Right ventricle myocardium superior (tissue), 1 donor: ENCODE measurements at regions not wholly inside any gene's neighbourhood (a gene's known extent, or its start where the extent isn't known, plus 50 kb on each side); places are given as distances from the start of the nearest gene placed in this dataset.
A peak's percentile ranks its signal among the peaks of the same experiment; 100 is the strongest.
"Not testable (repeated sequence)": the region's sequence is repeated elsewhere in the genome, so short reads cannot be mapped to it uniquely, and the experiment has no call there.

Experiments used
- ATAC-seq: fragments of 200-7000 bp; cut with Tn5 transposase; one replicate; pipeline ENCODE4 v1.9.1; 2020; ENCODE audit warnings: mild to moderate bottlenecking; ENCODE audit not compliant: poor library complexity
- DNase-seq: peaks from one replicate; pipeline ENCODE4 v3.0.0-alpha.2; 2020
- intact Hi-C: fragments of 100-400 bp; cut with DNase I; formaldehyde crosslinking; loops from one replicate; pipeline ENCODE4 v1.11.2; 2022
- donor health status: DM: no; HTN: yes; CAD: no; lungs with severe emphysema.

DNA sequence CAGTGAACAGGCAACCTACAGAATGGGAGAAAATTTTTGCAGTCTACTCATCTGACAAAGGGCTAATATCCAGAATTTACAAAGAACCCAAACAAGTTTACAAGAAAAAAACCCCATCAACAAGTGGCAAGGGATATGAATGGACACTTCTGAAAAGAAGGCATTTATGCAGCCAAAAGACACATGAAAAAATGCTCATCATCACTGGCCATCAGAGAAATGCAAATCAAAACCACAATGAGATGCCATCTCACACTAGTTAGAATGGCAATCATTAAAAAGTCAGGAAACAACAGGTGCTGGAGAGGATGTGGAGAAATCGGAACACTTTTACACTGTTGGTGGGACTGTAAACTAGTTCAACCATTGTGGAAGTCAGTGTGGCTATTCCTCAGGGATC lies 80.3 kb downstream of the ZNF474 start:
- DNase-seq, intact Hi-C loops, ATAC-seq: not testable (repeated sequence)

DNA sequence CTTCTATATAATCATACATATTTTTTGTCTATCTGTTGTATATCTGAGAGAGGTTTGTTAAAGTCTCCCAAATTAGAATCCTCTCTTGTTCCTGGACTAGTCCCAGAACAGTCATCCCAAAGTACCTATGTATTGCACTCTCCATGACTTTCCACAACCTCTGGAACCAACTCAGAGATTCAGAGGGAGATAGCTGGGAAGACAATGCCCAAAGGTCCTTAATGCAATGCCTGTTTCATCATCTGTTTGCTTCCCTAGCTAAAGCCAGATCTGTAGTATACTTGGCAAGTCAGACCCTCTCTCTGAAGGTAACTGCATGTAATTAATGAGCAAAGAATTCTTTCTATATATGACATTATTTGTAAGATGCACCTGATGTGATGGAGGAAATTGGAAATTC lies 89.4 kb downstream of the ZNF474 start:
- intact Hi-C loops, result no loop called here
- ATAC-seq, result no peak
- DNase-seq, result no peak

DNA sequence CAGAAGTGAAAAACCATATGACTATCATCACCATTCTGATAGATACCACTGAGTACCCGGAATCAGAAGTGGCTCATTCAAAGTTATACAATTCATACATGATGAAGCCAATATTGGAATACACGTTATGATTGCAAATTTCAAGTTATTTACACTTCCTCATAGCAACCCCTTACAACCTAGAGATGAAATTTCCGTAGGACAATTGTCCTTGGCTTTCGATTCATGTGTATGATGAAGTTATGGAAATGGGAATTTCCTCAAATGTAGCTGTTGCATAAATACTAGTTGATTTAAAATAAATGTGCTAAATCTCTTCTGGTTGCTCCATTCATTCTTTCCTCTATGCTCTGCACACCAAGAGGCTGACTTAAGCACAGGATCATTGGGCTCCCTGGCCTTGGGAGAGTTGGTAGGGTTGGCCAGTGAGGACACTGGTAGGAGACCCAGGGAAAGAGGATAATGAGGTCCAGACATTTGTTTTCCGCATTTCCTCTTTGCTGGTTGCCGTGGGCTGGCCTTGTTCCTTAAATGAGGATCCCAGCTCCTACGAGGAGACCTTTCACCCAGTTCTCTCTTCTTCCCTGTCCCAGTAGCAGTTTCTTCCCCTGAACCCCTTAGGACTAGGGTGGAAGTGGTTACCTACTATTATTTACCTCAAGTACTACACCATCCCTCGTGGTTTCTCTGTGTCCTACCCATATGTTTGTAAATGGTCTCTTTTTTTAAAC lies 90.3 kb downstream of the ZNF474 start:
- peak; percentile 31 for ATAC-seq

DNA sequence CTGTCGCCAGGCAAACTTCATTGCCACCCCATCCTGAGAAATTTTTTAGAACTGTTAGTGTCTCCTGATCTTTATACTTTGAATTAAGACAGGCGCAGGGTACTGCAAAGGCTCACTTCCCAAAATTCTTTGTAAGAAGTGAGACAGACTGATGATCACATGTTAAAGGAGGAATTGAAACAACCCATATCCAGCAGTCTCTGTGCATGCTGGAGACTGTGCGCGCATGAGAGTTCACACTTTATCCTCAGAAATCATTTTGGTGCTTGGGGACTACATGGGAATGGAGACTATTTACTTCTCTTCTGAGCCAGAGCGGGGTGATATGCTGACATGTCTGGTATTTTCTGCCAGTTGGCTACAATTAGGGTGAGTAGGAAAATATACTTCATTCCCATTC lies 91.2 kb downstream of the ZNF474 start:
- ATAC-seq (peak; percentile 63), DNase-seq (no peak)
- intact Hi-C loops, result no loop called here

More for the DNA sequence above, 90.3 kb downstream of the ZNF474 start:
- intact Hi-C loops, result no loop called here
- no peak for DNase-seq

DNA sequence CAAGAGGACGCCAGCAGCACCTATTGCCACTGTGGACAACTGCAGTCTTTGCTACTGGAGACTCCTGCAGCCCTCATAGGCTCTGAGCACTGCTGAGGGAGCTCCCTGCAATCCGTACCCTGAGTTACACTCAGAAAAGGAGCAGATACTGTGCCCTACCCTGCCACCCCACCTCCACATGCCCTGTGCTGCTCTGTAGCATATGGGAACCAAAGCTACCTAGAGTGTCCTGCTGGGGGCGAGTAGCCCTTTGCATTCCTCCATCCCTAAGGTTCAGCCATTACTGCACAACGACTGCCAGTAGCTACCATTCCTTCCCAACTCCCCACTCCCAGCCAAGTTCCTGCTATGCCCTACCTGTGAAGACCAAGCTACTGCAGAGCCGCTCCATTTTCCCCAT lies 90.2 kb upstream of the SNCAIP start:
- no peak for ATAC-seq
- intact Hi-C loops, result no loop called here
- DNase-seq, result no peak

DNA sequence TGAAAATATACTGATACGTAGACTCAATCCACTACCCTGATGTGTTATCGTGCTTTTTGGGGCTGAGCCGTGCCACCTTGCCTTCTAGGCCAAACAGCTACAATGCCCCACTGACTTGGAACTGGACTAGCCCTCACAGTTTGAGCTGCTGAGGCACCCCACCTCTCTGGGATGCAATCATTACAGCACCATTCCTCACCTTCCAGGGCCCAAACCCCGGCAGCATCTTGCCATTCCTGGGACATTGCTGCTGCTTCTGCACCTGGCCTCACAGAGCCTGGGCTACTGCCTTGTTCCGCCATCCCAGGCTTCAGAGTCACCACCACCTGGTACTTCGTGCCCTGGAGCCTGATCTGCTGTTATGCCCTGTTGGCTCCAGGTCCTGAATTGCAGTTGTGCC lies 89.5 kb upstream of the SNCAIP start:
- no peak for DNase-seq
- intact Hi-C loops, result no loop called here
- no peak for ATAC-seq

DNA sequence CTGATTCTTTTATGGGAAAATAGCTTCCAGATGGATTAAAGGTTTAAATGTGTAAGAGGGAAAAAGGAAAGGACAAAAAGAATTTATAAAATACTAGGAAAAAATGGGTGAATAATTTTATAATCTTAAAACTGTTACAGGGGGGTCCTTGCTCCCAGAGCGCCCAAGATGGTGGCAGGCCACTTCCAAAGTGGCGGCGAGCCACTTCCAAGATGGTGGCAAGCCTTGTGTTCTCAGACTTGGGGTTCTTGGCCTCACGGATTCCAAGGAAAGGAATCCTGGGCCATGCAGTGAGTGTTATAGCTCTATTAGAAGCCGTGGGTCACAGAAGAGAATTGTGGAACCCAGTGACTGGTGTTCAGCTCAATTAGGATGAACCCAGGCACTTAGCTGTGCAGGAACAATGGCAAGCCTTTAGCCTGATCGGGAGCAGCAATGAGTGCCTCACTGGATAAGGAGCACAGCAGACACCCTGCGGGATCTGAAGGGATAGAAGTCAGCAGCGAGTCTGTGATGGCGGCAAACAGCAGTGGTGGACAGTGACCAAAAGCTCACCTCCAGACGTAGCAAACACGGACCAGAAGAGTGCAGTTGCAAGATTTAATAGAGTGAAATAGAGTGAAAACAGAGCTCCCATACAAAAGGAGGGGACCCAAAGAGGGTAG lies 83.2 kb upstream of the SNCAIP start:
- ATAC-seq (no peak), DNase-seq (no peak)
- intact Hi-C loops, result no loop called here

DNA sequence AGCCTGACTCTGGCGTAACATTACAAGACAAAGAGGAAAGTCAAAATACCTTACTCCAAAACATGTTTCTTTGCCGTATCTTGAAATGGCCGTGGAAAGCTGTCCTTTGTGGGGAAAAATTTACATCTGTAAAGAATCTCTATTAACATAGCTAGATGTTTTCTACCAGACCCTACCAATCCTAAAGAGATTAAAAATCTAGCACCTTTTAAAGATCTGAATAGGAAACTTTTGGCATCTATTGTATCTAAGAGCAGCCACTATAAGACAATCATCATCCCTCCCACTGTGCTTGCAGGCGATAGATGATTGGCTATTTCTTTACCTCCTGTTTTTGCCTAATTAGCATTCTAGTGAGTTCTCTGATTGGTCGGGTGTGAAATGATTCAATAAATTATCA lies 82.5 kb upstream of the SNCAIP start:
- no peak for ATAC-seq
- no peak for DNase-seq
- intact Hi-C loops, result no loop called here

DNA sequence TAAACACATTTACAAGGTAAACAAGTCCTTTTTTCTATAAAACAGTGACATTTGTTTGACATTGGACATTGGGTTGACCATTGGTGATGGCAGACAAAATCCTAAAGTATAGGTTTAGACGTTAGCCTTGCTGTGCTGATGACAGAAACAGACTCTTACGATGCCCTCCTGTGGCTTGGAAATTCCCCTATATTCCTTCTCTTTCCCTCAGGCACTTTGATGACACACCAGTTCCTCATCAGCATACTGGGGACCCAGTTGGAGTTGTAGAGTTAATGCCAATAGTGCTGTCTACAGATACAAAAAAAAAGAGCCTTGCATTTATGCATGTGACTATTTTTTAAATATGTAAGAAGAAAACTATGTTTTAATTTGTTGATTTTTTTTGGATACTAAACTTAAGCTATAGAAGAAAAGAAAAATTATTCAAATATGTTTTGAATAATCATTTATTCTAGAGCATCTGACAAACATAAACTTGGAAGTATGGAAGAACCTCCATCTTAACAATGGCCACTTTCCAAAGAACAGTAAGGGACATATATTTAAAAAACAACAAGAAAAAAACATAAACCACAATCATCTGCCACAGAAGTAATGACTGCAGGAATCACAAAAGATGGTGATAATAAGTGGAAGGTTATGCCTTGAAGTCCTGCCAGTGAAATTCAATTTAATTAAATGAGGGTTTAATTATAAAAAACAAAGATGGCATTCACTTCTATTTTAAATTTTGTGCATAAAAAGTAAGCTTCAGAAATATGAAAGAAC lies 75.6 kb upstream of the SNCAIP start:
- DNase-seq (no peak), ATAC-seq (no peak)
- intact Hi-C loops, result no loop called here

DNA sequence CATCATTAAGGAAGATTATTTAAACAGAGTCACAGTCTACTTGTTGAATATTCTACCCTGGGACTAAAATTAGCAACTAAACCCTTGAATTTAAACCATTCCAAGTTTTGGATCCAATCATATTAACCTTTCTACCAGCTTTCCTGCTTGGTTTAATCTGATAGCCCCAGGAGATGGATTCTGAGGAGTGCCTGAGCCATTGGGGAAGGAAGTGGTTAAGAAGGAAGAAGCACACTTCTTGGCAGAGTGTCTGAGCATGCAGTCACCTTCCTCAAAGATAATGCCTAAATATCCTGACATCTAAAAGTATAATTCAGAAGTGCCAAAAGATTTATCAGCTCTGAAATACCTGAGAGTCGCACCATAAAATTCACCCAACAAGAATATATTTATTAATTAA lies 74.1 kb upstream of the SNCAIP start:
- ATAC-seq (no peak), DNase-seq (no peak)
- intact Hi-C loops, result no loop called here

DNA sequence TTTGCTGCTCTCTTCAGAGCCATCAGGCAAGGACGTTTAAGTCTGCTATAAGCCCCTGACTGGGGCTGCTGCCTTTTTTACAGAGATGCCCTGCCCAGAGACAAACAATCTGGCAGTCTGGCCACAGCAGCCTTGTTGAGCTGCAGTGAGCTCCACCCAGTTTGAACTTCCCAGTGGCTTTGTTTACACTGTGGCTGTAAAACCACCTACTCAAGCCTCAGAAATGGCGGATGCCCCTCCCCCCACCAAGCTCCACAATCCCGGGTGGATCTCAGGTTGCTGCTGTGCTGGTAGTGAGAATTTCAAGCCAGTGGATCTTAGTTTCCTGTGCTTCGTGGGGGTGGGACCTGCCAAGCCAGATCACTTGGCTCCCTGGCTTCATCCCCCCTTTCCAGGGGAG lies 59.7 kb upstream of the SNCAIP start:
- DNase-seq (no peak), ATAC-seq (no peak)
- intact Hi-C loops, result no loop called here

DNA sequence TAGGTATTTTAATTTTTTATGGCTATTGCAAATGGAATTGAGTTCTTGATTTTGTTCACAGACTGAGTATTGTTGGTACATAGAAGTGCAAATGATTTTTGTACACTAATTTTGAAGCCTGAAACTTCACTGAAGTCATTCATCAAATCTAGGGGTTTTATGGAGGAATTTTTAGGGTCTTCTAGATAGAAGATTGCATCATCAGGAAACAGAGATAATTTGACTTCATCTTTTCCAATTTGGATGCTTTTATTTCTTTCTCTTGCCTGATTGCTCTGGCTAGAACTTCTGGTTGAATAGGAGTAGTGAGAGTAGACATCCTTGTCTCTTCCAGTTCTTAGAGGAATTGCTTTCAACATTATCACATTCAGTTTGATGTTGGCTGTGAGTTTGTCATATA lies 58.2 kb upstream of the SNCAIP start:
- no peak for ATAC-seq

DNA sequence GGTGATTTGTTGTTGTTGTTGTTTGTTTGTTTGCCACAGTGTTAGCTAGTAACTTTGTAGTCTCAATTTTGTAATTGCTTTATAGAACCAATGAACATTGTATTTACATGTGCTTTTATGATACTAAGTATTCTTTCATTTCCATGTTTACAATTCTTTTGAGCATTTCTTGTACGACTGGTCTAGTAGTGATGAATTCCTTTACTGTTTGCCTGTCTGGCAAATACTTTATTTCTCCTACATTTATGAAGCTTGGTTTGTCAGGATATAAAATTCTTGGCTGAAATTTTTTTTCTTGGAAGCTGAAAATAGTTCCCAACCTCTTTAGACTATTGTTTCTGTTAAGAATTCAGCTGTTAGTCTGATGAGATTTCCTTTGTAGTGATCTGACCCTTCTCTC lies 55.6 kb upstream of the SNCAIP start:
- intact Hi-C loops, result no loop called here

More for the DNA sequence above, 58.2 kb upstream of the SNCAIP start:
- intact Hi-C loops, result no loop called here
- no peak for DNase-seq

DNA sequence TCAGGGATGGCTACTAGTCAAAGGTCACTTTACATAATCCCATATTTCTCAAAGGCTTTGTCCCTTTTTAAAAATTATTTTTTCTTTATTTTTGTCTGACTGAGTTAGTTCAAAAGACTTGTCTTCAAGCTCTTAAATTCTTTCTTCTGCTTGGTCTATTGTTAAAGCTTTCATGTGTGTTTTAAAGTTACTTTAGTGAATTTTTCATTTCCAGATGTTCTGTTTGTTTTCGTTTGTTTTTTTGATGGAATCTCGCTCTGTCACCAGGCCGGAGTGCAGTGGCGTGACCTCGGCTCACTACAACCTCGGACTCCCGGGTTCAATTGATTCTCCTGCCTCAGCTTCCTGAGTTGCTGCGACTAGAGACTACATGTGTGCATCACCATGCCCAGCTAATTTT lies 55.0 kb upstream of the SNCAIP start:
- no peak for ATAC-seq
- intact Hi-C loops, result no loop called here
- no peak for DNase-seq

More for the DNA sequence above, 55.6 kb upstream of the SNCAIP start:
- ATAC-seq, result no peak
- DNase-seq, result no peak

DNA sequence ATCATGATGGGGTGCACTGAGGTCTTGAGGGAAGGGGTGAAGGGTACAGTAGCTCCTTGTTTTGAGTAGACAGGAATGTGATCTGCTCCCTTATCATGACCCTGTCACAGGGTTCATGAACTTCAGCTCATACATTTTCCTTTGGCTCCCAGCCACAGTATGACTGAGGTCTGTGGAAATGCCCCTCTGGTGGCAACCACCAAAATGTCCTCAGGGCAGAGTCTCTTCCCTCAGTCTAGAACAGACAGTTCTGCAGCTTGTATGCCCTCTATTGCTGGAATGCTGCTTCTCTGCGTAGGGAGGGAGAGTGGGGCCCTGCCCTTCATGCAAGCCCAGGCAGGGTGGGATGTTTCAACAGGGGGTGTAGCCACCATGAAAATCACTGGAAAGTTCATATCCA lies 53.8 kb upstream of the SNCAIP start:
- ATAC-seq (no peak), DNase-seq (no peak)
- intact Hi-C loops, result no loop called here

DNA sequence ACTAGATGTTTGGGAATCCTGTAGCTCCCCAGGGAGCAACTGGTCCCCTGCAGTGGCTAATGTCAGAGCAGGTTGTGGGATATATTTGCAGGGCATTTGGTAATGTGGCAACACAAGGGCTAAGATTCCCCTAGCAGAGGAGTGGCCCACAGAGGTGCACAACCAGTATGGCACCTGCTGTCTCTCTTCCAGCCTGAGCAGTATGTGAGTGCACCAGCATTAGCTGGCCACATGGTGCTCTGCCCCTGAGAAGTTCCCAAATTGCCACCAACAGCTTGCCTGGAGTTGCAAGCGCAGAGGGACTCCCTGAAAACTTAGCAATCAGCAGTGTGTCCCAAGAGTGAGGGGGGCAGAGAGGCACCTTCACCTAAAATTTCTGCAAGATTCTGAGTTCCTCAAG lies 53.2 kb upstream of the SNCAIP start:
- intact Hi-C loops, result no loop called here
- DNase-seq (no peak), ATAC-seq (no peak)

DNA sequence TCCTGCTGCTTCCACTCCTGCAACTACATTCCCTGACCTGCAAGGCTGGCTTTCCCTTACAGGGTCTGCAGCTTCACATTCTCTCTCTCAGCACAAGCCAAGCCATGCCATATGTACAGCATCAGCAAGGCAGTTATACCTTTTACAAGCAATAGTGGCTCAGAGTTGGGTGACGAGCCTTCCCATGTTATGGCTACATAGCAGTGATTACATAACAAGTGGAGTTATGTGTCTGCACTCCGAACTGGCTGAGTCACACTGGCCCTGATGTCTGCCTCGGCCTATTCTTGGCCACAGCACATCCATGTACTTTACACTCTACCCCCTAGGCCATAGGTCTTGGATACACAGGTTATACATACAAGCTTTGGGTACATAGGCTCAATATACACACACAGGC lies 52.0 kb upstream of the SNCAIP start:
- ATAC-seq, result no peak
- no peak for DNase-seq
- intact Hi-C loops, result no loop called here

DNA sequence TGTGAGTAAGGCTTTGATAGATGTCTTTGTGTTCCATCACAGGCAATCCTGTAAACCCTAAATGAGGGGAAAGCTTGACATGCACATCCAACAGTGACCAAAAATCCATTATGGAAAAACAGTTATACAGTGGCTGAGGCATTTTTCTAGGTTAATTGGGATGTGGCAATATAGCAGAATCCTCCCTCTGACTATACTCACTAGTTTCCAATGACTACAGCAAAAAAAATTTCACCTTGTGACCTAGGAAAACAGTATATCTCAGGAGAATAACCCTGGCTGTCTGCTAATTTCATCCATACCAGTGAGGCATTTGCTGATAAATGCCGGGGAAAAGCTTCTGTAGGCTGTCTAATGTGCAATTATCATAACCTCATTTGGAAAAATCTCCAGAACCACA lies 49.9 kb upstream of the SNCAIP start:
- DNase-seq (no peak), ATAC-seq (no peak)
- intact Hi-C loops, result no loop called here
